Peyer's patch (tissue), 4 donors: ENCODE measurements at regions not wholly inside any gene's neighbourhood (a gene's known extent, or its start where the extent isn't known, plus 50 kb on each side); places are given as distances from the start of the nearest gene placed in this dataset.

Experiments used
- DNase-seq, 3 donors: peaks; one replicate each; pipeline ENCODE4 v3.0.0-alpha.2; 2017 to 2019
- H3K27ac ChIP-seq, 4 donors: fragments of 200-600 bp; sonication (generic); one replicate each; pipeline ENCODE4 v1.5.1; 2016 to 2019
- H3K27me3 ChIP-seq, 2 donors: fragments of 200-600 bp; sonication (generic); one replicate each; pipeline ENCODE4 v1.5.1; 2019
- H3K36me3 ChIP-seq, 3 donors: fragments of 200-600 bp; sonication (generic); one replicate each; pipeline ENCODE4 v1.5.1; 2016 to 2019
- H3K4me1 ChIP-seq, 4 donors: fragments of 200-600 bp; sonication (generic); one replicate each; pipeline ENCODE4 v1.5.1; 2016 to 2019
- H3K4me3 ChIP-seq, 4 donors: fragments of 200-600 bp; sonication (generic); 1 replicate in 3 of 4; 2 replicates in 1 of 4; pipeline ENCODE4 v1.5.1; 2016 to 2019; ENCODE audit warnings: mild to moderate bottlenecking in 1 of 4
- H3K9me3 ChIP-seq, 4 donors: fragments of 200-600 bp; sonication (generic); one replicate each; pipeline ENCODE4 v1.5.1; 2016 to 2019; ENCODE audit warnings: mild to moderate bottlenecking in 1 of 4
- CTCF ChIP-seq, 6 experiments: fragments of 450-650 bp in 4 of 6; fragments of 200-600 bp in 2 of 6; sonication (generic) in 1 of 6; IDR thresholded peaks; one replicate each; pipeline ENCODE4 v1.5.1; 2017 to 2019; ENCODE audit warnings: antibody characterized with exemption in 6 of 6, mild to moderate bottlenecking in 3 of 6, moderate library complexity in 1 of 6
- POLR2A ChIP-seq, 2 donors: fragments of 450-650 bp; IDR thresholded peaks; one replicate each; pipeline ENCODE4 v1.5.1; 2017; ENCODE audit warnings: antibody characterized with exemption in 2 of 2, mild to moderate bottlenecking in 2 of 2, moderate library complexity in 2 of 2

GRCh38 chr22:47398491-47398890 lies 636.0 kb downstream of the TBC1D22A start:
- Histone ChIP-seq H3K4me3 (no peak overlapping the region), H3K27ac (no peak overlapping the region), H3K4me1 (no peaks in the 10 kb centered on the region), H3K9me3 (no peaks in the 10 kb centered on the region), H3K27me3 (no peaks in the 10 kb centered on the region), H3K36me3 (no peaks in the 10 kb centered on the region)
- TF ChIP-seq CTCF (IDR thresholded peaks at IDR 0.05) (no peak), POLR2A (IDR thresholded peaks at IDR 0.05) (no peak)
- DNase-seq, result peak in 1 of 3 donors; percentile 22

GRCh38 chr22:47397673-47398072 lies 635.2 kb downstream of the TBC1D22A start:
- Histone ChIP-seq H3K27ac (no peak overlapping the region), H3K9me3 (no peaks in the 10 kb centered on the region), H3K4me1 (no peaks in the 10 kb centered on the region), H3K27me3 (no peaks in the 10 kb centered on the region), H3K4me3 (no peak overlapping the region), H3K36me3 (no peaks in the 10 kb centered on the region)
- no peak for TF ChIP-seq POLR2A (IDR thresholded peaks at IDR 0.05)
- peak in 1 of 3 donors; percentile 40 for DNase-seq

- Histone ChIP-seq H3K27me3 (no peaks in the 10 kb centered on the region), H3K36me3 (no peaks in the 10 kb centered on the region), H3K27ac (no peak overlapping the region), H3K9me3 (no peaks in the 10 kb centered on the region), H3K4me3 (no peak overlapping the region), H3K4me1 (no peaks in the 10 kb centered on the region)
- TF ChIP-seq CTCF (IDR thresholded peaks at IDR 0.05), result no peak
- no peak for TF ChIP-seq POLR2A (IDR thresholded peaks at IDR 0.05)
- peak in 2 of 3 donors; percentile 26 to 40 for DNase-seq
These were observed 634.1 kb downstream of the TBC1D22A start for GRCh38 chr22:47396515-47396914.

GRCh38 chr22:47396105-47396504 lies 633.7 kb downstream of the TBC1D22A start:
- Histone ChIP-seq H3K36me3 (no peaks in the 10 kb centered on the region), H3K4me1 (no peaks in the 10 kb centered on the region), H3K9me3 (no peaks in the 10 kb centered on the region), H3K27ac (no peak overlapping the region), H3K27me3 (no peaks in the 10 kb centered on the region), H3K4me3 (no peak overlapping the region)
- TF ChIP-seq CTCF (IDR thresholded peaks at IDR 0.05) (no peak), POLR2A (IDR thresholded peaks at IDR 0.05) (no peak)
- DNase-seq, result peak in 2 of 3 donors; percentile 14 to 23

- Histone ChIP-seq H3K36me3 (no peaks in the 10 kb centered on the region), H3K4me3 (no peak overlapping the region), H3K9me3 (no peaks in the 10 kb centered on the region), H3K4me1 (no peaks in the 10 kb centered on the region), H3K27ac (no peak overlapping the region), H3K27me3 (no peaks in the 10 kb centered on the region)
- no peak for TF ChIP-seq CTCF (IDR thresholded peaks at IDR 0.05)
- TF ChIP-seq POLR2A (IDR thresholded peaks at IDR 0.05), result no peak
- peak in 2 of 3 donors; percentile 21 to 42 for DNase-seq
These were observed 633.0 kb downstream of the TBC1D22A start for GRCh38 chr22:47395481-47395880.

- DNase-seq, result peak in 2 of 3 donors; percentile 21 to 29
These were observed 632.3 kb downstream of the TBC1D22A start for GRCh38 chr22:47394504-47395440.

More at GRCh38 chr22:47394504-47395440, 632.3 kb downstream of the TBC1D22A start:
- H3K4me3 ChIP-seq, result no peak overlapping the region
- TF ChIP-seq CTCF (IDR thresholded peaks at IDR 0.05), result no peak
- no peak for TF ChIP-seq POLR2A (IDR thresholded peaks at IDR 0.05)
- no peaks in the 10 kb centered on the region for H3K36me3 ChIP-seq
- H3K27ac ChIP-seq, result no peak overlapping the region
- no peaks in the 10 kb centered on the region for H3K9me3 ChIP-seq
- no peaks in the 10 kb centered on the region for H3K4me1 ChIP-seq
- no peaks in the 10 kb centered on the region for H3K27me3 ChIP-seq
